ENCODE measurements at regions not wholly inside any gene's neighbourhood (a gene's known extent, or its start where the extent isn't known, plus 50 kb on each side); places are given as distances from the start of the nearest gene placed in this dataset.

DNA sequence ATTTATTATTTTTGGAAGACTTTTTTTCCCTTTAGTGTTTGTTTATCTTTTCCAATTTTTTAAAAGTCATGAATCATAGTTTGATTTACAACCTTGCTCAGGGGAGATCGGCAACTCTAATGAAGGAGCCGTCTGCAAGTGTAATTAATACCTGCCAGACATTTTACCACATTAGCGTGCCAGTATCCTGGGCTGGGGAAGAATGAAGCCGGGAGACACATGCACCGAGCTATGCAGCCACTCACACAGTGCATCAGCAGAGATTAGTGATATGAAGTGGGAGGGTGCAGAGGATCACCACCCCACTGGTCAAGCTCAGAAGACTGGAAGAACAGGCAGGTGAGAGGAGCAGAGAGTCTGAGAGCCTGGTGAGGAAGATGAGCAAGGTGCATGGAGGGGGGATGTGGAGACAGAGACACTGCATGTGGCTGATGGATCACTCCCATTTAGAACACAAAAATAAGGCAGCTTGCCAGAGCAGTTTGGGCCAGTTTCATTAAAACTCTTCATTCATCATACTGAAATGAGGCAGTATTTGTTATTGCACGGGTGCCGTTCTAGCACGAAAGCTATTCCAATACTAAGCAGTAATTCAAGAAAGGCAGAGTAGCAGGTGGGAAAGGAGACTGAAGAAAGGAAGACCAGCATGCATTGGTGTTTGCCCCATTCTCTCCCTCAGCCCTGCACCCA is 821.6 kb downstream of the TUSC7 start:
- DNase-seq (ENCODE audit: low spot score) (no peak), ATAC-seq (no peak)
- H3K36me3 ChIP-seq (ENCODE audit: insufficient read depth): no peaks in the 10 kb centered on the region
- H3F3A ChIP-seq (replicated peaks; ENCODE audit: low read depth): no peaks in the 10 kb centered on the region
- H3K4me3 ChIP-seq: no peak overlapping the region
- Mint-ChIP-seq H3K4me3 (no peak overlapping the region), H3K27me3 (ENCODE audit: insufficient read depth, low read depth, poor library complexity) (peaks cover 3% of the 10 kb centered on the region), H3K4me1 (no peaks in the 10 kb centered on the region; the same call in 2 of the 3 replicates), H3K27ac (no peak overlapping the region), H3K9me3 (peaks cover under 1% of the 10 kb centered on the region; the same call in 1 of the 3 replicates), H3K36me3 (ENCODE audit: low read depth) (no peaks in the 10 kb centered on the region)
- H3K27me3 ChIP-seq (ENCODE audit: insufficient read depth): no peaks in the 10 kb centered on the region
- H2AFZ ChIP-seq: no peak overlapping the region
- no peaks in the 10 kb centered on the region for H3K4me1 ChIP-seq (ENCODE audit: insufficient read depth)
- H3K27ac ChIP-seq (ENCODE audit: low read depth): no peak overlapping the region
- no peaks in the 10 kb centered on the region for H3K79me2 ChIP-seq (replicated peaks; ENCODE audit: insufficient read depth)
- no peak for TF ChIP-seq NANOG (IDR thresholded peaks at IDR 0.05; ENCODE audit: borderline replicate concordance)
- TF ChIP-seq JUNB (IDR thresholded peaks at IDR 0.05; ENCODE audit: unreplicated experiment): no peak
- no peak for TF ChIP-seq ZNF114 (CRISPR knock-in tag; IDR thresholded peaks at IDR 0.05)
- no peak for TF ChIP-seq EZH2 (IDR thresholded peaks at IDR 0.05; ENCODE audit: low read depth, unreplicated experiment)
- TF ChIP-seq, protein P1, sequence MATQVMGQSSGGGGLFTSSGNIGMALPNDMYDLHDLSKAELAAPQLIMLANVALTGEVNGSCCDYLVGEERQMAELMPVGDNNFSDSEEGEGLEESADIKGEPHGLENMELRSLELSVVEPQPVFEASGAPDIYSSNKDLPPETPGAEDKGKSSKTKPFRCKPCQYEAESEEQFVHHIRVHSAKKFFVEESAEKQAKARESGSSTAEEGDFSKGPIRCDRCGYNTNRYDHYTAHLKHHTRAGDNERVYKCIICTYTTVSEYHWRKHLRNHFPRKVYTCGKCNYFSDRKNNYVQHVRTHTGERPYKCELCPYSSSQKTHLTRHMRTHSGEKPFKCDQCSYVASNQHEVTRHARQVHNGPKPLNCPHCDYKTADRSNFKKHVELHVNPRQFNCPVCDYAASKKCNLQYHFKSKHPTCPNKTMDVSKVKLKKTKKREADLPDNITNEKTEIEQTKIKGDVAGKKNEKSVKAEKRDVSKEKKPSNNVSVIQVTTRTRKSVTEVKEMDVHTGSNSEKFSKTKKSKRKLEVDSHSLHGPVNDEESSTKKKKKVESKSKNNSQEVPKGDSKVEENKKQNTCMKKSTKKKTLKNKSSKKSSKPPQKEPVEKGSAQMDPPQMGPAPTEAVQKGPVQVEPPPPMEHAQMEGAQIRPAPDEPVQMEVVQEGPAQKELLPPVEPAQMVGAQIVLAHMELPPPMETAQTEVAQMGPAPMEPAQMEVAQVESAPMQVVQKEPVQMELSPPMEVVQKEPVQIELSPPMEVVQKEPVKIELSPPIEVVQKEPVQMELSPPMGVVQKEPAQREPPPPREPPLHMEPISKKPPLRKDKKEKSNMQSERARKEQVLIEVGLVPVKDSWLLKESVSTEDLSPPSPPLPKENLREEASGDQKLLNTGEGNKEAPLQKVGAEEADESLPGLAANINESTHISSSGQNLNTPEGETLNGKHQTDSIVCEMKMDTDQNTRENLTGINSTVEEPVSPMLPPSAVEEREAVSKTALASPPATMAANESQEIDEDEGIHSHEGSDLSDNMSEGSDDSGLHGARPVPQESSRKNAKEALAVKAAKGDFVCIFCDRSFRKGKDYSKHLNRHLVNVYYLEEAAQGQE (IDR thresholded peaks at IDR 0.05; ENCODE audit: unreplicated experiment): no peak
- no peak for TF ChIP-seq ZNF331 (CRISPR knock-in tag; IDR thresholded peaks at IDR 0.05; ENCODE audit: low read depth)
- TF ChIP-seq, protein P2, sequence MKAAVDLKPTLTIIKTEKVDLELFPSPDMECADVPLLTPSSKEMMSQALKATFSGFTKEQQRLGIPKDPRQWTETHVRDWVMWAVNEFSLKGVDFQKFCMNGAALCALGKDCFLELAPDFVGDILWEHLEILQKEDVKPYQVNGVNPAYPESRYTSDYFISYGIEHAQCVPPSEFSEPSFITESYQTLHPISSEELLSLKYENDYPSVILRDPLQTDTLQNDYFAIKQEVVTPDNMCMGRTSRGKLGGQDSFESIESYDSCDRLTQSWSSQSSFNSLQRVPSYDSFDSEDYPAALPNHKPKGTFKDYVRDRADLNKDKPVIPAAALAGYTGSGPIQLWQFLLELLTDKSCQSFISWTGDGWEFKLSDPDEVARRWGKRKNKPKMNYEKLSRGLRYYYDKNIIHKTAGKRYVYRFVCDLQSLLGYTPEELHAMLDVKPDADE (IDR thresholded peaks at IDR 0.05): no peak
- no peak for TF ChIP-seq POLR2AphosphoS5 (IDR thresholded peaks at IDR 0.05; ENCODE audit: low read depth)
- TF ChIP-seq EZH2phosphoT487 (IDR thresholded peaks at IDR 0.05; ENCODE audit: unreplicated experiment): no peak
- TF ChIP-seq, protein P3, sequence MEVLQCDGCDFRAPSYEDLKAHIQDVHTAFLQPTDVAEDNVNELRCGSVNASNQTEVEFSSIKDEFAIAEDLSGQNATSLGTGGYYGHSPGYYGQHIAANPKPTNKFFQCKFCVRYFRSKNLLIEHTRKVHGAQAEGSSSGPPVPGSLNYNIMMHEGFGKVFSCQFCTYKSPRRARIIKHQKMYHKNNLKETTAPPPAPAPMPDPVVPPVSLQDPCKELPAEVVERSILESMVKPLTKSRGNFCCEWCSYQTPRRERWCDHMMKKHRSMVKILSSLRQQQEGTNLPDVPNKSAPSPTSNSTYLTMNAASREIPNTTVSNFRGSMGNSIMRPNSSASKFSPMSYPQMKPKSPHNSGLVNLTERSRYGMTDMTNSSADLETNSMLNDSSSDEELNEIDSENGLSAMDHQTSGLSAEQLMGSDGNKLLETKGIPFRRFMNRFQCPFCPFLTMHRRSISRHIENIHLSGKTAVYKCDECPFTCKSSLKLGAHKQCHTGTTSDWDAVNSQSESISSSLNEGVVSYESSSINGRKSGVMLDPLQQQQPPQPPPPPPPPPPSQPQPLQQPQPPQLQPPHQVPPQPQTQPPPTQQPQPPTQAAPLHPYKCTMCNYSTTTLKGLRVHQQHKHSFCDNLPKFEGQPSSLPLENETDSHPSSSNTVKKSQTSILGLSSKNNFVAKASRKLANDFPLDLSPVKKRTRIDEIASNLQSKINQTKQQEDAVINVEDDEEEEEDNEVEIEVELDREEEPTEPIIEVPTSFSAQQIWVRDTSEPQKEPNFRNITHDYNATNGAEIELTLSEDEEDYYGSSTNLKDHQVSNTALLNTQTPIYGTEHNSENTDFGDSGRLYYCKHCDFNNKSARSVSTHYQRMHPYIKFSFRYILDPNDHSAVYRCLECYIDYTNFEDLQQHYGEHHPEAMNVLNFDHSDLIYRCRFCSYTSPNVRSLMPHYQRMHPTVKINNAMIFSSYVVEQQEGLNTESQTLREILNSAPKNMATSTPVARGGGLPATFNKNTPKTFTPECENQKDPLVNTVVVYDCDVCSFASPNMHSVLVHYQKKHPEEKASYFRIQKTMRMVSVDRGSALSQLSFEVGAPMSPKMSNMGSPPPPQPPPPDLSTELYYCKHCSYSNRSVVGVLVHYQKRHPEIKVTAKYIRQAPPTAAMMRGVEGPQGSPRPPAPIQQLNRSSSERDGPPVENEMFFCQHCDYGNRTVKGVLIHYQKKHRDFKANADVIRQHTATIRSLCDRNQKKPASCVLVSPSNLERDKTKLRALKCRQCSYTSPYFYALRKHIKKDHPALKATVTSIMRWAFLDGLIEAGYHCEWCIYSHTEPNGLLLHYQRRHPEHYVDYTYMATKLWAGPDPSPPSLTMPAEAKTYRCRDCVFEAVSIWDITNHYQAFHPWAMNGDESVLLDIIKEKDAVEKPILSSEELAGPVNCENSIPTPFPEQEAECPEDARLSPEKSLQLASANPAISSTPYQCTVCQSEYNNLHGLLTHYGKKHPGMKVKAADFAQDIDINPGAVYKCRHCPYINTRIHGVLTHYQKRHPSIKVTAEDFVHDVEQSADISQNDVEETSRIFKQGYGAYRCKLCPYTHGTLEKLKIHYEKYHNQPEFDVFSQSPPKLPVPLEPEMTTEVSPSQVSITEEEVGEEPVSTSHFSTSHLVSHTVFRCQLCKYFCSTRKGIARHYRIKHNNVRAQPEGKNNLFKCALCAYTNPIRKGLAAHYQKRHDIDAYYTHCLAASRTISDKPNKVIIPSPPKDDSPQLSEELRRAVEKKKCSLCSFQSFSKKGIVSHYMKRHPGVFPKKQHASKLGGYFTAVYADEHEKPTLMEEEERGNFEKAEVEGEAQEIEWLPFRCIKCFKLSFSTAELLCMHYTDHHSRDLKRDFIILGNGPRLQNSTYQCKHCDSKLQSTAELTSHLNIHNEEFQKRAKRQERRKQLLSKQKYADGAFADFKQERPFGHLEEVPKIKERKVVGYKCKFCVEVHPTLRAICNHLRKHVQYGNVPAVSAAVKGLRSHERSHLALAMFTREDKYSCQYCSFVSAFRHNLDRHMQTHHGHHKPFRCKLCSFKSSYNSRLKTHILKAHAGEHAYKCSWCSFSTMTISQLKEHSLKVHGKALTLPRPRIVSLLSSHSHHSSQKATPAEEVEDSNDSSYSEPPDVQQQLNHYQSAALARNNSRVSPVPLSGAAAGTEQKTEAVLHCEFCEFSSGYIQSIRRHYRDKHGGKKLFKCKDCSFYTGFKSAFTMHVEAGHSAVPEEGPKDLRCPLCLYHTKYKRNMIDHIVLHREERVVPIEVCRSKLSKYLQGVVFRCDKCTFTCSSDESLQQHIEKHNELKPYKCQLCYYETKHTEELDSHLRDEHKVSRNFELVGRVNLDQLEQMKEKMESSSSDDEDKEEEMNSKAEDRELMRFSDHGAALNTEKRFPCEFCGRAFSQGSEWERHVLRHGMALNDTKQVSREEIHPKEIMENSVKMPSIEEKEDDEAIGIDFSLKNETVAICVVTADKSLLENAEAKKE (CRISPR knock-in tag; IDR thresholded peaks at IDR 0.05): no peak
- TF ChIP-seq CREB1 (CRISPR knock-in tag; IDR thresholded peaks at IDR 0.05; ENCODE audit: low read depth): no peak
- TF ChIP-seq, protein P4, sequence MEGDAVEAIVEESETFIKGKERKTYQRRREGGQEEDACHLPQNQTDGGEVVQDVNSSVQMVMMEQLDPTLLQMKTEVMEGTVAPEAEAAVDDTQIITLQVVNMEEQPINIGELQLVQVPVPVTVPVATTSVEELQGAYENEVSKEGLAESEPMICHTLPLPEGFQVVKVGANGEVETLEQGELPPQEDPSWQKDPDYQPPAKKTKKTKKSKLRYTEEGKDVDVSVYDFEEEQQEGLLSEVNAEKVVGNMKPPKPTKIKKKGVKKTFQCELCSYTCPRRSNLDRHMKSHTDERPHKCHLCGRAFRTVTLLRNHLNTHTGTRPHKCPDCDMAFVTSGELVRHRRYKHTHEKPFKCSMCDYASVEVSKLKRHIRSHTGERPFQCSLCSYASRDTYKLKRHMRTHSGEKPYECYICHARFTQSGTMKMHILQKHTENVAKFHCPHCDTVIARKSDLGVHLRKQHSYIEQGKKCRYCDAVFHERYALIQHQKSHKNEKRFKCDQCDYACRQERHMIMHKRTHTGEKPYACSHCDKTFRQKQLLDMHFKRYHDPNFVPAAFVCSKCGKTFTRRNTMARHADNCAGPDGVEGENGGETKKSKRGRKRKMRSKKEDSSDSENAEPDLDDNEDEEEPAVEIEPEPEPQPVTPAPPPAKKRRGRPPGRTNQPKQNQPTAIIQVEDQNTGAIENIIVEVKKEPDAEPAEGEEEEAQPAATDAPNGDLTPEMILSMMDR (conservative IDR thresholded peaks at IDR 0.05; ENCODE audit: low read depth in 2 of 2): no peak
- no peak for TF ChIP-seq STAT1 (IDR thresholded peaks at IDR 0.05; ENCODE audit: unreplicated experiment)
- no peak overlapping the region for H3K4me2 ChIP-seq
- no peaks in the 10 kb centered on the region for H3K9me2 ChIP-seq (ENCODE audit: insufficient read depth)
- H4K20me1 ChIP-seq (replicated peaks; ENCODE audit: insufficient read depth): no peaks in the 10 kb centered on the region

All from GM23338 (cell line).